ENCODE measurements at regions not wholly inside any gene's neighbourhood (a gene's known extent, or its start where the extent isn't known, plus 50 kb on each side); places are given as distances from the start of the nearest gene placed in this dataset.

DNA sequence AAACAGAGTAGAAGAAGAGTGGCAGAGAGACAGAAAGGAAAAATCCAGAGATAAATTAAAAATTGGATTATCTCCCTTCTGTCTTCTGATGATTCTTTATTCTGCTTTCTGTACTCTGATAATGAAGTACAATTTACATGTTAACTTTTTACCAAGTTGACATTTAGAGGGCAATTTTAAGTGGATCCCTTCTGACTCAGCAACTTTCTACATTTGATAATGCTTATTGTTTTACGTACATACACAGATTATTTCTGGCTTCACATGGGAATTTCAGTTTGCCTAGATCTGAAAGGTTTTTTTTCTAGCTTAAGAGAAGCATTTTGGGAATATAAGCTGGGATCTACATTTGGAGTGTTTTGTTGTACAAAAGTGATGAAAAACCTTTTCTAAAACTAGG is 491.3 kb downstream of the OTOL1 start:
- no peak overlapping the region for H3K27ac Mint-ChIP-seq
- H3K9me3 Mint-ChIP-seq = peaks cover 4% of the 10 kb centered on the region
- no peaks in the 10 kb centered on the region for H3K27me3 Mint-ChIP-seq
- H3K36me3 Mint-ChIP-seq (ENCODE audit: low read depth) = no peaks in the 10 kb centered on the region
- H3K4me3 Mint-ChIP-seq = no peak overlapping the region
- no peaks in the 10 kb centered on the region for H3K4me1 Mint-ChIP-seq (ENCODE audit: low read depth)

DNA sequence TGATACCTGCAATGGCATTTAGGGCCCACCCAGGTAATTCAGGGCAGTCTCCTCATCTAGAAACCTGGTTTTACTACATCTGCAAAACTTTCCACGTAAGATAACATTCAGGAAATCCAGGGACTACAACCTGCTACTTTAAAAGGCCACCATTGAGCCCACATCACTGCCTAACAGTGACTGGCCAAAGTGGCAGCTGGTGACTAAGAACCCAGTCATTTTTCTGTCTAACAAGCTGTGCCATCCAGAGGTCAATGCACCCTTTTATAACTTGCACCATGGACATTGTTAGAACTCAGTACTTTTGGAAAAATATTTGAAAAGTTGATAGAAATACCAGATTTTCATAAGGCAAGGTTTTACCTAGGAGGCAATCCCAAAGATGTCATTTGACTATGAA is 492.4 kb downstream of the OTOL1 start:
- no peak overlapping the region for H3K4me3 Mint-ChIP-seq
- H3K27me3 Mint-ChIP-seq = no peaks in the 10 kb centered on the region
- H3K9me3 Mint-ChIP-seq = peaks cover 4% of the 10 kb centered on the region
- H3K4me1 Mint-ChIP-seq (ENCODE audit: low read depth) = no peaks in the 10 kb centered on the region
- no peaks in the 10 kb centered on the region for H3K36me3 Mint-ChIP-seq (ENCODE audit: low read depth)
- no peak overlapping the region for H3K27ac Mint-ChIP-seq

DNA sequence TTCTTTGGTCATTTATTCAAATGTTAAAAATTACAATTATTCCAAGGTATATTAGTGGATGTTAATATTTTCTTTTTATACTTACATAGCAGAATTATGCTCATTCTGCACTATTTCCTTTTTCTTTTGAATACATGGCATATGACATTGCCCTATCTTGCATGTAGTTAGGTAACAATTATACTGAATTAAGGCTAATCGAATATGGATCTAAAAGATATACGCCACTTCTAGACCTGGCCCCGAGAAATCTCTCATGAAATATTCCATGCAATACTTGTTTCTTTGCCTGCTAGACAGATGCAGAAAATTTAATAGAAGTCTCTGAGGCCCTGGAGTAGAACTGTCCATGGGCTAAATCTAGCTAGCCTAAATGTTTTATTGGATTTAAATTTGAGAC is 493.4 kb downstream of the OTOL1 start:
- Mint-ChIP-seq H3K4me3 (no peak overlapping the region), H3K36me3 (ENCODE audit: low read depth) (no peaks in the 10 kb centered on the region), H3K27ac (no peak overlapping the region), H3K27me3 (no peaks in the 10 kb centered on the region), H3K9me3 (peaks cover 4% of the 10 kb centered on the region), H3K4me1 (ENCODE audit: low read depth) (no peaks in the 10 kb centered on the region)

DNA sequence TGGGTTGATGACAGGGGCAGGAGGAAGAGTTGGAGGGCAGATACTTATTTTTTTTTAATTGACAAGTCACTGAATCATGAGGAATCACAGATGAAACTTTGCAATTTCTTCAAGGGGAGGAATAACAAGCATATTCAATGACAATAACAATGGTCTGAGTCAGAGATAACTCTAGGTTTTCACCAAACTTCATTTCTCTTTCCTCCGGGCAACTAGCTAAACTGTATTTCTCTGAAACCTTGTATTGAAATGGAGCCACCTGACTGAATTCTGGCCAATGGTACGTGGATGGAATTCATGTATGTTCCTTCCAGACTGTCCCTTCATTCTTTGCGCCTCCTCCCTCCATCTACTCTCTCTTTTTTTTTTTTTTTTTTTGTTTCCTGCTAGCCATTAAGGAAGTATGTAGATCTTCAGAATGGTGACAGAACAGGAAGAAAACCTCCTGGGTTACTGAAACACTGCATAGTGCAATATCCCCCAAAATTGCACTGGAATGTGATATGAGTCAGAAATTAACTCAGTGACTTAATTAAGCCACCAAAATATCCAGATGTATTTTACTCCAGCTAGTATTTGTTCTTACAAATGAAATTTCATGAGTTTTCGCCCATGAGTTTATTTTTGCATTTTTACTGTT is 495.4 kb downstream of the OTOL1 start:
- H3K36me3 Mint-ChIP-seq (ENCODE audit: low read depth) = no peaks in the 10 kb centered on the region
- H3K4me1 Mint-ChIP-seq (ENCODE audit: low read depth) = no peaks in the 10 kb centered on the region
- H3K9me3 Mint-ChIP-seq = peaks cover 6% of the 10 kb centered on the region
- no peak overlapping the region for H3K27ac Mint-ChIP-seq
- H3K4me3 Mint-ChIP-seq = no peak overlapping the region
- H3K27me3 Mint-ChIP-seq = no peaks in the 10 kb centered on the region

DNA sequence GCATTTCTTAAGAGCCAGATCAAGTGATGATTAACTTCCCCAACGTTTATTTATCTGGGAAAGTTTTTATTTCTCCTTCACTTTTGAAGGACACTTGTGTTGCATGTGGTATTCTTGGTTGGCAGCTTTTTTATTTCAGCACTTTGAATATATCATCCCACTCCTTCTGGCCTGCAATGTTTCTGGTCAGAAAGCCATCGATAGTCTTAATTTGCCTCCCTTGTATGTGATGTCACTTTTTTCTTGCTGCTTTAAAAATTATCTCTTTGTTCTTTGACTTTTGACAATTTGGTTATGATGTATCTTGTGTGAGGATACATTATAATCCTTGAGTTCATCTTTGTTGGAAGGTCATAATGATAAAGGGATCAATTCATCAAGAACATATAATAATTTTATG is 503.2 kb downstream of the OTOL1 start:
- H3K27ac Mint-ChIP-seq = no peak overlapping the region
- H3K36me3 Mint-ChIP-seq (ENCODE audit: low read depth) = no peaks in the 10 kb centered on the region
- no peaks in the 10 kb centered on the region for H3K27me3 Mint-ChIP-seq
- H3K9me3 Mint-ChIP-seq = peaks cover 21% of the 10 kb centered on the region
- H3K4me1 Mint-ChIP-seq (ENCODE audit: low read depth) = no peaks in the 10 kb centered on the region
- H3K4me3 Mint-ChIP-seq = no peak overlapping the region

DNA sequence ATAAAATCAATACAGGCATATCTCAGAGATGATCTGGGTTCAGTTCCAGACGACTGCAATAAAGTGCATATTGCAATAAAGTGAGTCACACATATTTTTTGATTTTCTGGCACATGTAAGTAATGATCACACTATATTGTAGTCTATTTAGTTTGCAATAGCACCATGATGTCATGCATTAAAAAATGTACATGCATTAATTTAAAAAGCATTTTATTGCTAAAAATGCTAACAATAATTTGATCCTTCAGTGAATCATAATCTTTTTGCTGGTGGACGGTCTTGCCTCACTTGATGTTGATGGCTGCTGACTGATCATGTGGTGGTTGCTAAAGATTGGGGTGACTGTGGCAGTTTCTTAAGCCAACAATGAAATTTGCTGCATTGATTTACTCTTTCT is 511.1 kb downstream of the OTOL1 start:
- Mint-ChIP-seq H3K27me3 (no peaks in the 10 kb centered on the region), H3K4me3 (no peak overlapping the region), H3K4me1 (ENCODE audit: low read depth) (no peaks in the 10 kb centered on the region), H3K36me3 (ENCODE audit: low read depth) (no peaks in the 10 kb centered on the region), H3K27ac (no peak overlapping the region), H3K9me3 (peaks cover 10% of the 10 kb centered on the region)

DNA sequence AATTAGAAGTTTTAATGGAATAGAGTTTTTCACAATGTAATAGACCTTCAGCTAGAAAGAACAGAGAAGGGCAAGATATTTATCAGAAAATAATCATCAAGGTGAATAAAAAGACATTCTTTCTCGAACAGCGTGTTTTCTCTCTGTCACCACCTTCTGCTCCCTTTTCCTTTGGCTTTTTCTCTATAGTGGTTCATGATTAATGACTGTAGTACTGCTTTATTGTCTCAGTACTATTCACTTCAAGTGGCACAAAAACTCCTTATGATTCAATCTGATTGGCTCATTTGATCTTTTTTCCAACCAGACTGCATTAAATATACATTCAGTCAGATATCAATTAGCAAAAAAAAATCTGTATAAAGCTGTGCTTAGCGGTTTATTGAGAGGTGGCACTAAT is 516.0 kb downstream of the OTOL1 start:
- Mint-ChIP-seq H3K4me3 (no peak overlapping the region), H3K27ac (no peak overlapping the region), H3K27me3 (no peaks in the 10 kb centered on the region), H3K4me1 (ENCODE audit: low read depth) (no peaks in the 10 kb centered on the region), H3K36me3 (ENCODE audit: low read depth) (no peaks in the 10 kb centered on the region), H3K9me3 (peaks cover 11% of the 10 kb centered on the region)

DNA sequence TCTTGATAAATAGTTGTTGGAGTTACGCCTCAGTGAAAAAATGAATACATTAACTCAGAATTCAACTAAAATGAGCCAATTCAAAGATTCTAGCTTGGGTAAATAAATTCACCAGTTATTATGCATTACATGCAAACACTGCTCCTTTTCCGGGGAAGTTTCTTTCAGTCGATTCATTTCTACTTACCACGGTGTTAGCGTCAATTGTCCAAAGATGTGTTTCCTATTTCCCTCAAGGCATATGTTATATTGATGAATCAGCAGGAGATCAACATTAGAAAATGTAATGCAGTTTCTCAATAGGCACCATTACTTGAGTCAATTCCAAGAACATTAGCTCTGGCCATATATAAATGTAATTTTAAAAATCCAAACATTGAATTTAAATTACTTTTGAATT is 517.7 kb downstream of the OTOL1 start:
- no peaks in the 10 kb centered on the region for H3K36me3 Mint-ChIP-seq (ENCODE audit: low read depth)
- H3K27ac Mint-ChIP-seq = no peak overlapping the region
- no peaks in the 10 kb centered on the region for H3K27me3 Mint-ChIP-seq
- H3K4me3 Mint-ChIP-seq = no peak overlapping the region
- no peaks in the 10 kb centered on the region for H3K4me1 Mint-ChIP-seq (ENCODE audit: low read depth)
- peaks cover 11% of the 10 kb centered on the region for H3K9me3 Mint-ChIP-seq

DNA sequence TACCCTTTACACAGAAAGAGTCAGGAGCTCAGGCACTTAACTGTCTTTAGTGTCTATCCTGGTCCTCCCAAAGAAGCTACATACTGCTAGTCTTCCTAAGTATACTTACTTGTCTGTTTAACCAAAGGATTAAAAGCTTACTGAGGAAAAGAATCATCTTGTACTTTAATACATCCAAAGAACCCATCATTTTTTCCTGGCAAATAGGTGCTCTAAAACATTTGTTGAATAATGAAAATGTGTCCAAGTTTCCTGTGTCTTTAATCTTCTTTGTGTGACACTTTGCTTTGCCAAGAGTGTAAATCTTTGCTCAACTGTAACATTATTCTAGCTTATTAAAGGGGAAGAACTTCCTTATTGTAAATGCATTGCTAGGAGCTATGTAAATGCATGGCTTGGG is 519.2 kb downstream of the OTOL1 start:
- no peak overlapping the region for H3K27ac Mint-ChIP-seq
- H3K36me3 Mint-ChIP-seq (ENCODE audit: low read depth) = no peaks in the 10 kb centered on the region
- peaks cover 9% of the 10 kb centered on the region for H3K9me3 Mint-ChIP-seq
- H3K4me3 Mint-ChIP-seq = no peak overlapping the region
- no peaks in the 10 kb centered on the region for H3K4me1 Mint-ChIP-seq (ENCODE audit: low read depth)
- H3K27me3 Mint-ChIP-seq = no peaks in the 10 kb centered on the region

DNA sequence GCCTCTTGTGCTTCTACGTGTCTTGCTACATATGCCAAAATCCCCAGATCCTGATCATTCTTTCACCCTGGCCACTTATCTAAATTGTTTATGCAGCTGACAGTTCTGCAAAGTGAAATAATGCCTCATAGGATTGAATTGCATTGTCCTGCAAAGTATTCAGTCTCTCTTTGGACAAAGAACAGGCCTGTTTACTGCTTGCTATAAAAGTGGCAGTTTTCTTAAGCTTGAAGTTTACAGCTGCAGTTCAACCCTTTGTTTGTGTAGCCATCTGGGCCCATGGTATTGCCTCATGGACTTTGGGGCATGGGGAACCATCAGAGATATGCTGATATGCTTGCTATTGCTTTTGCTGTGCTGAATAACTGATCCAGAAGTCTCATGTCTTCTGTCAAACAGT is 523.2 kb downstream of the OTOL1 start:
- Mint-ChIP-seq H3K27ac (no peak overlapping the region), H3K9me3 (no peaks in the 10 kb centered on the region), H3K36me3 (ENCODE audit: low read depth) (no peaks in the 10 kb centered on the region), H3K4me3 (no peak overlapping the region), H3K4me1 (ENCODE audit: low read depth) (no peaks in the 10 kb centered on the region), H3K27me3 (no peaks in the 10 kb centered on the region)

DNA sequence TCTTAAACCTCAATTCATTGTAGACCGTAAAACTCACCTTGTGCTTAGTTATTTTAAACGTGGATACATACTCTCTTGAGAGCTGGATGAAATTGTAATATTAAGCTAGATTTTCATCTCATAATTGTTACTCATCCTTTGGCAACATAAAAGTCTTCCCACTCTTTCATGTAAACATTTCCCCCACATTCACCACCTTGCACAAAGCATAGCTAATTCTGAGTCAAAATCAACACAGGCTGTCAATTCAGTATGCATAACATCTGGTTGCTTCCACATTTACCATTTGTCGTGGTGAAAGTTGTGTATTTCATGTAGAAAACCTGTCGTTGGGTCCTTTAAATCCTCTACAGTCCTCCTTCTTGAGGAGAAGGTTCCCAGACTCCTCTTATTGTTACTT is 524.6 kb downstream of the OTOL1 start:
- Mint-ChIP-seq H3K27me3 (no peaks in the 10 kb centered on the region), H3K27ac (no peak overlapping the region), H3K36me3 (ENCODE audit: low read depth) (no peaks in the 10 kb centered on the region), H3K4me3 (no peak overlapping the region), H3K9me3 (peaks cover 3% of the 10 kb centered on the region), H3K4me1 (ENCODE audit: low read depth) (no peaks in the 10 kb centered on the region)

DNA sequence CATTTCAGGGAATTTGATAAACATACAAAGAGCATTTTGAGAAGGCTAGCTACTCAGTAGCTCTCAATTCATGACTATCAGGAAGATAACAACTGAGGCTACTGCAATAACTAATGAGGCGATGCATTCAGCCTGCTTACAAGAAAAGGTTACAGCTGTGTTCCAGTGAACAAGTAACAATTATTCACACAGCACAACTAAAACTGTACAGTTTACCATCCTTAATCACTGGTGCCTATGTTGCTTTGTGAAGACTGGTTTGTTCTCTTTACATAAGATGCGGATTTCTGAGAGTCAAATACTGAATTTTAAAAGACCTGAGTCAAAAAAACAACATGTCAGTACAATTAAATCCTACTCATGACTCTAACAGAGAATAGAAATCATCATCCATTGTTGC is 526.3 kb downstream of the OTOL1 start:
- Mint-ChIP-seq H3K36me3 (ENCODE audit: low read depth) (no peaks in the 10 kb centered on the region), H3K4me3 (no peak overlapping the region), H3K4me1 (ENCODE audit: low read depth) (no peaks in the 10 kb centered on the region), H3K9me3 (peaks cover 3% of the 10 kb centered on the region), H3K27ac (no peak overlapping the region), H3K27me3 (no peaks in the 10 kb centered on the region)

DNA sequence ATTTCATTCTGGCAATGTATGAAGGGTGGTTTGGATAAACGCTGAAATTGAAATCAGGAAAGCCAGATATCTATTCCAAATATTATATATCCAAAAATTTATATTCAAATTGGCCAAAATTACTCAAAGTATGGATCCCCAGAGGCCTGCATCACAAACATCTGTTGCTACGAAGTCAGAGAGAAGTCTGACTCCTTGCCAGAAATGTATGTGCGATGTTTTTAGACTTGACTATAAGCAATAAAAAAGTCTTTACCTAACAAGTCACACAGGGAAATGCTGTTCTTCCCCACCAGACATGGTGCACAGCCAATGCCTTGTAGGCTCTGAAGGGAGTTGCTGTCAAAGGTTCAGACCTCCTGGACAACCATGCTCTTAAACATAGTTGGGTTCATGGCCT is 533.1 kb downstream of the OTOL1 start:
- no peak overlapping the region for H3K4me3 Mint-ChIP-seq
- no peak overlapping the region for H3K27ac Mint-ChIP-seq
- no peaks in the 10 kb centered on the region for H3K27me3 Mint-ChIP-seq
- H3K36me3 Mint-ChIP-seq (ENCODE audit: low read depth) = no peaks in the 10 kb centered on the region
- no peaks in the 10 kb centered on the region for H3K4me1 Mint-ChIP-seq (ENCODE audit: low read depth)
- H3K9me3 Mint-ChIP-seq = peaks cover 16% of the 10 kb centered on the region

DNA sequence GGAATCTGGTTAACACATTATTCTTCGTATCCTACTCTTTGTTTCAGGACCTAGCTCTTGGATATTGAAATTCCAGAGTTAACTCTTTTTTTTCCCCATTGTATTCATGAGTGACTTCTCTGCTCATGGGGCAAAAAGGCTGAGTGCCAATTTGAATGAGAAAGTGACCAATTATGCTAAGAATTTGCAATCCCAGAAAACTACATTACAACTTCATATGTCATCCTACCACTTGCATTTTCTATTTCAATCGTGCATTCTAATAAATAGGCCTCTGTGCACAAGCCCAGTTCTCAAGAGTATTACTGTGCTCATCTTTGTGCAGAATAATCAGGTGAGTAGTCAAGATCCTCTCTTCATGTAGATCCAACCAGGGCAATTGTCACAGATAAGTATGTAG is 537.8 kb downstream of the OTOL1 start:
- Mint-ChIP-seq H3K36me3 (ENCODE audit: low read depth) (no peaks in the 10 kb centered on the region), H3K27me3 (no peaks in the 10 kb centered on the region), H3K4me3 (no peak overlapping the region), H3K27ac (no peak overlapping the region), H3K4me1 (ENCODE audit: low read depth) (no peaks in the 10 kb centered on the region), H3K9me3 (peaks cover 12% of the 10 kb centered on the region)

DNA sequence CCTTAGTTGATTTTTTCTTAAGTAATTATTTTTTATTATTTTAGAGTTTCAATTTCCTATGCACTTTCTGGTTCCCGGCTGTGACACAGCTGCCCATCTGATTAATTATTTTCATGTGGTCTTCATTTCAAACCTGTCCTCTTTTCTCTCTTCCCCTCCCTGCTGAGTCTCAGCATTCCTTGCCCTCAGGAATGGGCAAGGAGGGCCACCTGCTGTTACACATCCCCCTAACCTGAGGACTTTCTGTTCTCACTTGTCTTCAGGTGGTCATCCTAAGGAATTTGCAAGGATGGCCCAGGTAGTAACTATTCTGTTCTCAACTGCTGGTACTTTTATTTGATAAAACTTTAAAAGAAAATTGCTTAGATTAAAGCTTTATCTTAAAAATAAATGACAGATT is 545.0 kb downstream of the OTOL1 start:
- Mint-ChIP-seq H3K4me1 (ENCODE audit: low read depth) (no peaks in the 10 kb centered on the region), H3K27ac (no peak overlapping the region), H3K9me3 (peaks cover 3% of the 10 kb centered on the region), H3K27me3 (no peaks in the 10 kb centered on the region), H3K4me3 (no peak overlapping the region), H3K36me3 (ENCODE audit: low read depth) (no peaks in the 10 kb centered on the region)

DNA sequence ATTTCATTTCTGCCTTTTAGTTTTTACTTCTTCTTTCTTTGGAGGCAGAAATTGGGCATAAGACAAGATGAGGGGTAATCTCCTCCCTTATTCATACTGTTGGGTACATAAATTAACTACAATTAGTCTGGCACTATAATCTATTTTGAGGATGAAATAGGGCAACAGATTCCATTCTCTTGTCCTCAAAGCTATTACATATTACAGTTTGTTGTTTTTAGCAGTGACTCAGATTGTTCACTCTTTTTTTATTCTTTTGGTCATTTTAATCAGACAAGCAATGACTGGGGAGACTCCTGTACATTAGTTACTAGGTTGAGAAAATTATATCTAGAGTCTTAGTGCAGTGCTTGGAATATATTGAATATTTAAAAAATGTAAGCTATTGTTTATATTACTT is 556.0 kb downstream of the OTOL1 start:
- H3K27me3 Mint-ChIP-seq = no peaks in the 10 kb centered on the region
- H3K4me3 Mint-ChIP-seq = no peak overlapping the region
- peaks cover 8% of the 10 kb centered on the region for H3K9me3 Mint-ChIP-seq
- H3K27ac Mint-ChIP-seq = no peak overlapping the region
- no peaks in the 10 kb centered on the region for H3K36me3 Mint-ChIP-seq (ENCODE audit: low read depth)
- H3K4me1 Mint-ChIP-seq (ENCODE audit: low read depth) = no peaks in the 10 kb centered on the region
